GM21515 (cell line): ENCODE measurements at regions not wholly inside any gene's neighbourhood (a gene's known extent, or its start where the extent isn't known, plus 50 kb on each side); places are given as distances from the start of the nearest gene placed in this dataset.

Experiments
- ATAC-seq: cut with Tn5 transposase; IDR thresholded peaks from one replicate; pipeline ENCODE4 v1.9.1; 2021; ENCODE audit not compliant: unreplicated experiment

DNA sequence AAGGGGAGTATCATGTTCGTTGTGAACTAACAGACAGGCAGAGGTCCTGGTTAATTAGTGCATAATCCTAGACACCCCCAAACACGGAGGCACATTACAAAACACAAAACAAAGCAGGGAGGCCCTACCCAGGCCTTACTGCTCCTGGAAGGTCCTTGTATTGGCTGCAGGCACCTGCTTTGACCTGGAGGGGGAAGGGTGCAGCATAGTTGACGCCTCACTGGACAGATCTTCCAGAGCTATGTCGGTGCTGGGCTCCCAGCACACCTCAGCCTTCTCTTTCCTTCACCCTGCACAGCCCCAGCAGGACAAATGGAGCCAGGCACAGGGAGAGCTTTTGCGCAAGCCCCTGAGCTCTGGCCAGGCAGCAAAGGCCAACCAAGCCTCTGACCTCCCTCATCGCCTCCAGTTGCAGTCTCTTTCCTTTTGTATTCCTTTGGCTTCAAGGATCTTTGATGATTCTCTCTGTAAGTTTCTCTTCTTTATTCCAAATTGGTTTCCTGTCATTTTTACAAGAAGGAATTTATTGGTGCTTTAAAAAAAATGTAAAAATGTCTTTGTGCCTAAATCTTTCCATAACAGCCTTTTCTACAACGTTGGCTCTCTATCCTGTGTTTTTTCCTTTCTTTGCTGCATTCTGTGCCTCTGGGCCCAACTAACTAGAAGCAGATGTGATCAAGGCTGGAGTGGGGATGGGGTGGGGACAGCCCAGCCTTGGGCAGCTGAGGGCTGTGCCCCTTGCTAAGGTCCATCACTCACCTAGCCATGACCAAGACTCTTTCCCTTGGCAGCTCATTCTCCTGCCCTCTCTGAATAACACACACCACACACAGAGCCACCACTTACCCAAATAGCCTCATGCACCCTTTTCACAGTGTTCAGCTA, 317.1 kb upstream of the NPVF start:
- ATAC-seq = no peak

GRCh38 chr7:25546306-25546705, 318.0 kb upstream of the NPVF start:
- ATAC-seq = no peak

- no peak for ATAC-seq
Measured at GRCh38 chr7:25549271-25549921, 321.1 kb upstream of the NPVF start.

DNA sequence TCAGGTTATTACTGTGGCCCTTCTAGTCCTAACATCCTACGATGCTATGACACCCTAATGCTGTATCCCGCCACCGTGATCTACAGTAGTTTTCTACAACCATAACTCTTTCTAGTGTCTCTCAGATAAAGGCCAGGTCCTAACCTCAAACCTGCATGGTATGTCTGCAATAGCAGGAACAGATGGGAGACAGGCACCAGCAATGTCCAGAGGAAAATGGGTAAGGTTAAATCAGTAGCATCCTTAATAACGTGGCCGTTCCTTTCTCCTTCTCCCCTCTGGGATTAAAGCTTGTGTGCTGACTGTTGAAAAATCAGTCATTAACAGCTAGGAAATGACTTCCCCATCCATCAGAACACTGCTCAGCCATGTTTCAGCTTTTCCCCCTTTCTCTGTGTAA, 321.9 kb upstream of the NPVF start:
- ATAC-seq = no peak

DNA sequence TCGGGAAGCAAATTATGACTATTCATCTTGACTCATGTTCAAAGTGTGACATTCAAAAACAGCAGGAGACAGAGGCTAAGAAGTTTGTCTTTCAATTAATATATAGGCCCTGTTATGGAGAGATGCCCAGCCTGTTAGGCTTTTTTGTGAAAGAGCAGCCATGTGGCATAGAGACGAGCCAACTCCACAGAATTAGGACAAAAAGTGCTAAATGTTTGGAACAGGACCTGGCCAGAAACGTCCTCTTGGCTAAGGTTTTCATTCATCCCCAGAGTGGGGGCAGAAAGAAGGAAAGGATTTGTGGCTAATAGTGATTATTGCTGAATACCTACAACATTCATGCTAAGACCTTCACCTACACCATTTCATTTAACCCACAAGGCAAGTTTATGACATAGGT, 324.7 kb upstream of the NPVF start:
- no peak for ATAC-seq

DNA sequence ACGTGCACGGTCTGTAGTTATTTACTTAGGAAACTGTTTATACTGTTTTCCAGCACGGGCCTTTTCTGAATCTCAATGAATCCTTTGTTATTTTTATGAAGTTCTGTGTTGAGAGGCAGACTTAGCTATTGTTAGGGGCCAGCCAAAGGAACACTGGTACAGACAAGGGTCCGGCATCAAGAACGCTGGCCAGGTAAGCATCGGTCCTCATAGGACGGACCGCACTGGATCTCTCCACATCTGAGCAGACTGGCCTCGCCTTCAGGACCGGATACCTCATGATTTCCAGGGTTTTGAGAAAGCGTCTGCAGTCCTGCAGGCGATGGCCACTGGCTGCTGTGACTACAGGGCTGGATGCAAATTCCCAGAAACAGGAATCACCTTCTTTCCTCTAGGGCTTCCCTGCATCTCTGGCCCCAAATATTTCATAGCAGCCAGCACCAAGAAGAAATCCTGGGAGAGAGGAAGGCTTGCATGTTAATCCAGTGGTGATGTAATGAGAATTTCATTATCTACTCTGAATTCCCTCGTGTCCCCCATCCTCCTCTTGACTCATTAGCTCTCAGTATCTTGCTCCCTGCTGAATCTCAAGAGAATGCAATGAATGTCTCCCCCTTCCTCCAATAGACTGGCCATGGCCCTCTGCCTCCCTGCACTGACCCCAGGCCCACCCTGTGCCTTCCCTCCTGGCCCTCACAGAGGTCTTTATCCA, 325.4 kb upstream of the NPVF start:
- ATAC-seq = no peak

DNA sequence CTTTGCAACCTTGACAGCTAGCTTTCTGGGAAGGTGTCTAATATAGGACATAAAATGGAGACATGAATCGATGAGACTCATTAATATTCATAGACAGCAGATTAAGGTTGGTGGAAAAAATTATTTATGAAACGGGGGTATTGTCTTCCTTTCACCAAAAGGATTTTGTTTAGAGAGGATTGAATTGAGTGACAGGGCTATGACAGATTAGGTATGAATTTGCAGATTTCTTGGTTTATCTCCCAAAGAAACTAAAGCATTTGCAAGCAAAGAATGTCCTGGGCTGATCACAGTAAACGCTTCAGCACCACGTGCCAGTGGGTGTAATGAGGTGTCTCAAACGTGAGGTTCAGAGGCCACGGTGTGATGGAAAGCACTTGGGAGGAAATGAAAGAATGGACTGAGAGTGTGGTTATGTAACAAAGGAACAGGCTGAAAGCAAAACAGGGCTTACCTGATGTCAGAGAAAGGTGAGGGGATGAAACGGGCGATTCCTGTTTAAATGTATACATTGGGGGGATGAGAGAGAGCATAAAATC, 329.2 kb upstream of the NPVF start:
- no peak for ATAC-seq

DNA sequence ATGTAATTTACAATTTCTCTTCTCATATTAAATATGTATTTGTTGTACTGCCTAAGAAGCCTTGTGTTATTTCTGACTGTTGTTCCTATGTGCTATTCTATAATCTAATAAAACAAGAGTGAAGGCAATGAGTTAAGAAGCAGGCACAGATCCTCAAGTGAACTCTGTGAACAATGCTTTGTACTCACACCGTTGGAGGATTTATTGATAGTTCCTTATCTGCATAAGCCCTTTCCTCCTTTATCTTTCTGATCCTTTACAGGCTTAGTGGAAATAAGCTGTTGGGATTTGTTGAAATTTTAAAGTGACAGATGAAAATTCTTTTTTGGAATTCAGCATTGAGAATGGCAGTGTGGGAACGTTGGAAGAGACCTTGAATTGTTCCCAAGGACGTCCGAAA, 329.6 kb upstream of the NPVF start:
- ATAC-seq = no peak

- ATAC-seq = no peak
Measured at GRCh38 chr7:25558605-25559004, 330.3 kb upstream of the NPVF start.

DNA sequence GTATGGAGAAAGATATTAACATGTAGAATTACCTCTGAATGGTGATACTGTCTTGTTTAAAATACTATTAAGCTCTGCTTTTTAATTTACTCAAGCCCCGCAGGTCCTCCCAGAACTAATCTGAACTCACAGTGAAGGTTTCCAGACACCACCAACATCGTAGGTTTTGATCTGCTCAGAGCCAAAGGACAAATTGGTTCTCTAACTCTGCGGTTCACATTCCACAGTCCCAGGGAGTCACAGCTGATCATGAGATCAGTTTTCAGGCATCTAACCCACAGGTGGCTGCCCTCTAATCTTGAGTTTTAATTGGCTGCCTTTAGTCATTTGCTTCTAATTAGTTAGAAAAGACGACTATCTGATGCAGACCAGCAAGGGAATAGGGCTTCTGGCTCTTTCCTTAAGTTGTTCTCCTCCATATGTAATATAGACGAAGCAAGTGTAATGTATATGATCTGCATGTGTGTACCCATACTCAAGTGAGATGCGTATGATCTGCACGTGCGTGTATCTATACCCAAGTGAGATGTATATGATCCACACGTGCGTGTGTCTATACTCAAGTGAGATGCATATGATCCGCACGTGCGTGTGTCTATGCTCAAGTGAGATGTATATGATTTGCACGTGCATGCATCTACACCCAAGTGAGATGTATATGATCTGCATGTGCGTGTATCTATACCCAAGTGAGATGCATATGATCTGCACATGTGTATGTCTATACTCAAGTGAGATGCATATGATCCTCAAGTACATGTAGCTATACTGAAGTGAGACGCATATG, 331.5 kb upstream of the NPVF start:
- no peak for ATAC-seq

GRCh38 chr7:25562673-25563182, 334.4 kb upstream of the NPVF start:
- no peak for ATAC-seq

DNA sequence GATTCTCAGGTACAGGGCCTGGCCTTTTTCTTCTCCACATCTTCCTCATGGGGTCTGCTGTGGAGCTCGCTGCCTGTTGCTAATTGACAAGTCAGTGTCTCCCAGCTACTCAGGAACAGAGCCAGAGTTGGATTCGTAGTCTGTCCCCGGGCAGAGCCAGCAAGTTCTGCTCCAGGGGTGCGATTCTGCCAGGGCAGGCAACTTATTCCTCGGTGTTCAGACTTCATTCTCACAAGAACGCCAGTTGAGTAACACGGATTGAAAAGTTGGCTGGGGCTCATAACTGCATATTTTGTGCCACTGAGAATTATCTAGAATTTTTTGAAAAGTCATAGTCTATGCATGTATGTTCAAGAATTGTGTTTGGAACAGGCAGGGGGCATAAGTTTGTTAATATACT, 336.7 kb upstream of the NPVF start:
- no peak for ATAC-seq

- ATAC-seq = no peak
Measured at GRCh38 chr7:25565949-25566348, 337.7 kb upstream of the NPVF start.

GRCh38 chr7:25567430-25567829, 339.1 kb upstream of the NPVF start:
- ATAC-seq = no peak

DNA sequence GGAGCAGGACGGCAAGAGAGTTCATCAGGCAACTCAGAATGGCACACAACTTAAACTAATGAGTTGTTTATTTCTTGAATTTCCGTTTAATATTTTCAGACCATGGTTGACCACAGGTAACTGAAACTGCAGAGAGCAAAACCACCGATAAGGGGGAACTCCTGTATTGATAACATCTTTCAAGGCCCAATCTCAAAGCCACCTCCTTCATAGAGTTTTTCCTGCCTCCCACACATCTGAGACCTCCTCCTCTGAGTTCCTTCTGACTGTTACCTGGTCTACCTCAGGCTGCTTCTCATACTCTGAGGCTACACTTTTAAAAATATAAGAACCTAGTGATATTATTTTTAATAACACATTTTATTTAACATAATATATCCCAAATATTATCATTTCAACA, 341.5 kb upstream of the NPVF start:
- ATAC-seq = no peak

DNA sequence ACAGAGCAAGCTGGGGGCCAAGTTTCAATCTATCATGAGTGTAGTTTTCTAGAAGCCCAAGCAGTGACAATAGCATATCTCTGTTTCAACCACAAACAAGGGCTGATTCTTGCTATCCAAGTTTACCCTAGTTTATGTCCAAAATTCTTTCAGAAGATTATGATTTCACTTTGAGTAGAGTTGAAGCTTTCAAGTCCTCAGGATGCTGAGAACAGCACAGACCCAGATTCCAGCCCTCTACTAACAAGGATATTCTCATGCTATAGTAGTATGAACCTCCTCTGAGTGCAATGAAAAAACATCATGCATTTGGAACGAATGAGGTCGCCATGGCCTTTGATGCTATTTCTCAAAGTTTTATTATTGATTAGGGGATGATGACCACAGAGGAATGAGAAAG, 344.1 kb upstream of the NPVF start:
- no peak for ATAC-seq

- no peak for ATAC-seq
Measured at GRCh38 chr7:25574828-25575227, 346.5 kb upstream of the NPVF start.

GRCh38 chr7:25575634-25576033, 347.3 kb upstream of the NPVF start:
- ATAC-seq = no peak

DNA sequence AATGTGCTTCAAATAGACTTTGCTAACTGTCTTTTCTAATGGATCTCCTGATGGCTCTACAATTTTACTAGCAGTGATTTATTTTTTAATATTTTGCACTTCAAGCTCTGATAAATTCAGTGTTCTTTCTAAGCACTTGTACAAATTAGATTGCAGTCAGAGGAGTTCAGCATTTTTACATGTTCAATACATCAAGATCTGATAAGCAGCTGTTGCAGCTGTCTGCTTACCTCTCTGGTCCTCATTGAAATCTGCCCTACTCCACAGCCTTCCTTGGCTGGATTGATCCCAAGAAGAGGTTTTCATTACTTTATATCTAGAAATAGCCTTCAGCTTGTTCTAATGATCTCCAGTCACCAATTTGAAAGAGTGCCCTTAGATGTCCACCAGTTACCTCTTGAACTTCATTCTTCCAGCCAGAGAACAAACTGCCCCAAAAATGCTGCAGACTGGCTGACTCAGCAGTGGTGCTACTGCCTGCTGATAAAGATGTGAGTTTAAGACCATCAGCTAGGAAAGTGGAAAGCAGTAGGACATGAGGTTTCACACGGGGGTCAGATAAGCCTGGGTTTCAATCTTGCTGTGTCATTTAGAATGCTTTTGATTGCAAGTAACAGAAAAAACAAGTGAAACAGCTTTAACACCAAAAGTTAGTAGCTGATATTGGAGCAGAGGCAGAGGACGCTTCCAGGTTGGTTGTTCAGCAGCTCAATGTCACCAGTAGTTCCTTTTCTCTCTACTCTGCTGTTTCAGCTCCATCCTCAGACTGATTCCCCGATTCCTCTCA, 350.9 kb upstream of the NPVF start:
- no peak for ATAC-seq

DNA sequence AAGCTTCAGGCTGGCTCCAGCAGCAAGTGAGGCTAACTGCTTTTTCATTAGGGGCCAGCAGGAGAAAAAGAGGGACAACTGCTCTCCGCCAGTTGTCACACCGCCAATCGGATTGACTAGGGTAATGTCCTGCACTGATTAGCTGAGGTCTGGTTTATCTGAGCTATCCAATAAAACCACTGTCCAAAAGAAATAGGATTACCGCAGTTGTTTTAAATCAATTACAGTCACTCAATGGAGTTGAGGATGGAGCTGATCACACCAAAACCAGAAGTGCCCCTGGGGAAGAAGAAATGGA, 351.4 kb upstream of the NPVF start:
- no peak for ATAC-seq
